ENCODE measurements at regions not wholly inside any gene's neighbourhood (a gene's known extent, or its start where the extent isn't known, plus 50 kb on each side); places are given as distances from the start of the nearest gene placed in this dataset.

DNA sequence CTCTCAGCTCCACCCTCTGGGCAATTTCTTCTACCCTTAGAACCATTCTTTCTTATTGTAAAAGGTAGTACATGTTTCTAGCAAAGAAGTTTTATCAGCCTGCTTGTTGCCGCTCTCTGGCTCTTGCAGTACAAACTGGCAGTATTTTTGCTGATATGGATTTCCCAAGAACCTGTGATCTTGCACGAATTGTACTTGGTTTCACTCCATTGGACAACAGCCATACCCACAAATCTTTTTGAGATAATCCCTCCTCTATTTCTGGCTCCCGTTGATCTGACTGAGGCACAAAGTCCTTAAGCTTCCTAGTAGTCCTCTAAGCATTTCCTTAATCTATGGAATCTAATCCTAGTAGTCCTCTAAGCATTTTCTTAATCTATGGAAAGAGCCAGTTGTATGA lies 487.0 kb upstream of the PTCHD4 start:
- TF ChIP-seq, protein P1, sequence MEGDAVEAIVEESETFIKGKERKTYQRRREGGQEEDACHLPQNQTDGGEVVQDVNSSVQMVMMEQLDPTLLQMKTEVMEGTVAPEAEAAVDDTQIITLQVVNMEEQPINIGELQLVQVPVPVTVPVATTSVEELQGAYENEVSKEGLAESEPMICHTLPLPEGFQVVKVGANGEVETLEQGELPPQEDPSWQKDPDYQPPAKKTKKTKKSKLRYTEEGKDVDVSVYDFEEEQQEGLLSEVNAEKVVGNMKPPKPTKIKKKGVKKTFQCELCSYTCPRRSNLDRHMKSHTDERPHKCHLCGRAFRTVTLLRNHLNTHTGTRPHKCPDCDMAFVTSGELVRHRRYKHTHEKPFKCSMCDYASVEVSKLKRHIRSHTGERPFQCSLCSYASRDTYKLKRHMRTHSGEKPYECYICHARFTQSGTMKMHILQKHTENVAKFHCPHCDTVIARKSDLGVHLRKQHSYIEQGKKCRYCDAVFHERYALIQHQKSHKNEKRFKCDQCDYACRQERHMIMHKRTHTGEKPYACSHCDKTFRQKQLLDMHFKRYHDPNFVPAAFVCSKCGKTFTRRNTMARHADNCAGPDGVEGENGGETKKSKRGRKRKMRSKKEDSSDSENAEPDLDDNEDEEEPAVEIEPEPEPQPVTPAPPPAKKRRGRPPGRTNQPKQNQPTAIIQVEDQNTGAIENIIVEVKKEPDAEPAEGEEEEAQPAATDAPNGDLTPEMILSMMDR (IDR thresholded peaks at IDR 0.05; ENCODE audit: low read depth, low read length, missing input control): no peak
- TF ChIP-seq, protein P2, sequence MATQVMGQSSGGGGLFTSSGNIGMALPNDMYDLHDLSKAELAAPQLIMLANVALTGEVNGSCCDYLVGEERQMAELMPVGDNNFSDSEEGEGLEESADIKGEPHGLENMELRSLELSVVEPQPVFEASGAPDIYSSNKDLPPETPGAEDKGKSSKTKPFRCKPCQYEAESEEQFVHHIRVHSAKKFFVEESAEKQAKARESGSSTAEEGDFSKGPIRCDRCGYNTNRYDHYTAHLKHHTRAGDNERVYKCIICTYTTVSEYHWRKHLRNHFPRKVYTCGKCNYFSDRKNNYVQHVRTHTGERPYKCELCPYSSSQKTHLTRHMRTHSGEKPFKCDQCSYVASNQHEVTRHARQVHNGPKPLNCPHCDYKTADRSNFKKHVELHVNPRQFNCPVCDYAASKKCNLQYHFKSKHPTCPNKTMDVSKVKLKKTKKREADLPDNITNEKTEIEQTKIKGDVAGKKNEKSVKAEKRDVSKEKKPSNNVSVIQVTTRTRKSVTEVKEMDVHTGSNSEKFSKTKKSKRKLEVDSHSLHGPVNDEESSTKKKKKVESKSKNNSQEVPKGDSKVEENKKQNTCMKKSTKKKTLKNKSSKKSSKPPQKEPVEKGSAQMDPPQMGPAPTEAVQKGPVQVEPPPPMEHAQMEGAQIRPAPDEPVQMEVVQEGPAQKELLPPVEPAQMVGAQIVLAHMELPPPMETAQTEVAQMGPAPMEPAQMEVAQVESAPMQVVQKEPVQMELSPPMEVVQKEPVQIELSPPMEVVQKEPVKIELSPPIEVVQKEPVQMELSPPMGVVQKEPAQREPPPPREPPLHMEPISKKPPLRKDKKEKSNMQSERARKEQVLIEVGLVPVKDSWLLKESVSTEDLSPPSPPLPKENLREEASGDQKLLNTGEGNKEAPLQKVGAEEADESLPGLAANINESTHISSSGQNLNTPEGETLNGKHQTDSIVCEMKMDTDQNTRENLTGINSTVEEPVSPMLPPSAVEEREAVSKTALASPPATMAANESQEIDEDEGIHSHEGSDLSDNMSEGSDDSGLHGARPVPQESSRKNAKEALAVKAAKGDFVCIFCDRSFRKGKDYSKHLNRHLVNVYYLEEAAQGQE (IDR thresholded peaks at IDR 0.05): no peak
- no peak for TF ChIP-seq SP1 (IDR thresholded peaks at IDR 0.05)
- no peak for TF ChIP-seq FOXA1 (IDR thresholded peaks at IDR 0.05)
- no peak for TF ChIP-seq MAX (IDR thresholded peaks at IDR 0.05)
- TF ChIP-seq JUND (IDR thresholded peaks at IDR 0.05): no peak
- TF ChIP-seq ATF3 (IDR thresholded peaks at IDR 0.05): no peak
- TF ChIP-seq EGR1 (IDR thresholded peaks at IDR 0.05; ENCODE audit: low read depth in 2 of 2): no peak

Measured in liver (tissue), 3 donors.